ENCODE measurements at regions not wholly inside any gene's neighbourhood (a gene's known extent, or its start where the extent isn't known, plus 50 kb on each side); places are given as distances from the start of the nearest gene placed in this dataset.

- TF ChIP-seq MAFK (IDR thresholded peaks at IDR 0.05; ENCODE audit: low read depth, low read length) (no peak), RNF2 (IDR thresholded peaks at IDR 0.05; ENCODE audit: borderline replicate concordance, low read depth, low read length, missing control alignments, poor library complexity, severe bottlenecking) (no peak), HDAC2 (IDR thresholded peaks at IDR 0.05; ENCODE audit: borderline replicate concordance in 1 of 2, low read depth in 2 of 2, low read length in 2 of 2) (no peak), CTCF (IDR thresholded peaks at IDR 0.05; ENCODE audit: control extremely low read depth in 1 of 3, insufficient read depth in 1 of 3, low read depth in 1 of 3, low read length in 3 of 3) (no peak), EZH2 (IDR thresholded peaks at IDR 0.05; ENCODE audit: low read depth, low read length, severe bottlenecking) (no peak), SP2 (IDR thresholded peaks at IDR 0.05; ENCODE audit: low read length) (no peak), CHD1 (IDR thresholded peaks at IDR 0.05; ENCODE audit: low read depth, low read length) (no peak), GABPA (IDR thresholded peaks at IDR 0.05; ENCODE audit: borderline replicate concordance, insufficient read depth, low read length) (no peak), POLR2A (IDR thresholded peaks at IDR 0.05; ENCODE audit: control extremely low read depth in 1 of 2, low read depth in 2 of 2, low read length in 2 of 2) (no peak), E2F6 (IDR thresholded peaks at IDR 0.05) (no peak), RXRA (IDR thresholded peaks at IDR 0.05; ENCODE audit: insufficient read depth, low read depth, low read length) (no peak)
Measured at GRCh38 chr6:67790569-67790968, 844.5 kb upstream of the ADGRB3 start.

All from H1 (cell line).